ENCODE measurements at regions not wholly inside any gene's neighbourhood (a gene's known extent, or its start where the extent isn't known, plus 50 kb on each side); places are given as distances from the start of the nearest gene placed in this dataset.

- TF ChIP-seq CTCF (IDR thresholded peaks at IDR 0.05; ENCODE audit: low read length) (no peak), EZH2phosphoT487 (IDR thresholded peaks at IDR 0.05; ENCODE audit: low read length) (no peak)
Observed at GRCh38 chr6:66900133-66901083, 1193.4 kb upstream of the EYS start.
